HUES48 (cell line): ENCODE measurements at regions not wholly inside any gene's neighbourhood (a gene's known extent, or its start where the extent isn't known, plus 50 kb on each side); places are given as distances from the start of the nearest gene placed in this dataset.

Experiments
- H3K27ac ChIP-seq: one replicate; pipeline ENCODE4 v1.7.0; 2013; ENCODE audit warnings: low read depth, low read length, inconsistent platforms
- H3K27me3 ChIP-seq: 2 replicates; pipeline ENCODE4 v1.6.1; 2013; ENCODE audit warnings: mild to moderate bottlenecking, low read length; ENCODE audit not compliant: control insufficient read depth, insufficient read depth
- H3K36me3 ChIP-seq: 2 replicates; pipeline ENCODE4 v1.6.1; 2013; ENCODE audit warnings: low read length; ENCODE audit not compliant: control insufficient read depth, insufficient read depth
- H3K4me1 ChIP-seq: 2 replicates; pipeline ENCODE4 v1.6.1; 2013; ENCODE audit warnings: mild to moderate bottlenecking, low read length; ENCODE audit not compliant: control insufficient read depth, insufficient read depth
- H3K4me3 ChIP-seq: 2 replicates; pipeline ENCODE4 v1.5.1; 2013; ENCODE audit warnings: mild to moderate bottlenecking, low read depth, low read length
- H3K9ac ChIP-seq: 2 replicates; pipeline ENCODE4 v1.6.1; 2013; ENCODE audit warnings: mild to moderate bottlenecking, low read depth, low read length, moderate library complexity
- H3K9me3 ChIP-seq: 2 replicates; pipeline ENCODE4 v1.6.1; 2013; ENCODE audit warnings: low read length; ENCODE audit not compliant: control insufficient read depth, insufficient read depth

- Histone ChIP-seq H3K9me3 (no peaks in the 10 kb centered on the region), H3K36me3 (no peaks in the 10 kb centered on the region), H3K9ac (no peak overlapping the region), H3K4me1 (peaks cover 18% of the 10 kb centered on the region), H3K4me3 (no peak overlapping the region), H3K27me3 (no peaks in the 10 kb centered on the region), H3K27ac (no peak overlapping the region)
These were observed 89.6 kb upstream of the RIPOR2 start for GRCh38 chr6:25025248-25025918.

- no peak overlapping the region for H3K27ac ChIP-seq
- no peaks in the 10 kb centered on the region for H3K9me3 ChIP-seq
- peaks cover 18% of the 10 kb centered on the region for H3K4me1 ChIP-seq
- no peaks in the 10 kb centered on the region for H3K27me3 ChIP-seq
- H3K4me3 ChIP-seq: no peak overlapping the region
- no peak overlapping the region for H3K9ac ChIP-seq
- no peaks in the 10 kb centered on the region for H3K36me3 ChIP-seq
These were observed 90.2 kb upstream of the RIPOR2 start for GRCh38 chr6:25025919-25026301.

GRCh38 chr6:25026723-25027122, 91.0 kb upstream of the RIPOR2 start:
- Histone ChIP-seq H3K4me3 (no peak overlapping the region), H3K4me1 (peaks cover 18% of the 10 kb centered on the region), H3K9me3 (no peaks in the 10 kb centered on the region), H3K27me3 (no peaks in the 10 kb centered on the region), H3K36me3 (no peaks in the 10 kb centered on the region), H3K27ac (no peak overlapping the region), H3K9ac (no peak overlapping the region)

GRCh38 chr6:25027221-25027916, 91.6 kb upstream of the RIPOR2 start:
- Histone ChIP-seq H3K9ac (no peak overlapping the region), H3K4me3 (no peak overlapping the region)

DNA sequence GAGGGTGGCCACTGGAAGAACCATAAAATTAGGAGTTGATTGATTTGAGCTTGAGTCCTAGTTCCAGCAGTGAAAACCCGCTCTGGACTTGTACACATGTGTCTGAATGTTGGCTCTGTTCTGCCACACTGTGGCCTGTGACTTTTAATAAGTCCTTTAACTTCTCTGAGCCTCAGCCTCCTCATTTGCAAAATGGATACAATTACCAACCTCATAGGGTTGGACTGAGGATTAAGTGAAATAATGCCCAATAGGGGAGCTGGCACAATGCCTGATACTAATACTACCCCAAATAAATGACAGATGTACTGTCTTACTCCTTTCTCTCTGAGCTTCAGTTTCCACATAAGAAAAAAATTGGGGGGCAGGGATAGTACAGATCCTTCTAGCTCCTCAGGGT, 92.6 kb upstream of the RIPOR2 start:
- H3K9ac ChIP-seq: no peak overlapping the region
- H3K4me3 ChIP-seq: no peak overlapping the region
- H3K36me3 ChIP-seq: no peaks in the 10 kb centered on the region
- peaks cover 18% of the 10 kb centered on the region for H3K4me1 ChIP-seq
- no peaks in the 10 kb centered on the region for H3K27me3 ChIP-seq
- no peak overlapping the region for H3K27ac ChIP-seq
- H3K9me3 ChIP-seq: no peaks in the 10 kb centered on the region

More at GRCh38 chr6:25027221-25027916, 91.6 kb upstream of the RIPOR2 start:
- Histone ChIP-seq H3K9me3 (no peaks in the 10 kb centered on the region), H3K36me3 (no peaks in the 10 kb centered on the region), H3K27me3 (no peaks in the 10 kb centered on the region), H3K4me1 (peaks cover 18% of the 10 kb centered on the region), H3K27ac (no peak overlapping the region)

- Histone ChIP-seq H3K4me1 (no peaks in the 10 kb centered on the region), H3K9me3 (no peaks in the 10 kb centered on the region), H3K36me3 (no peaks in the 10 kb centered on the region), H3K4me3 (no peak overlapping the region), H3K27ac (no peak overlapping the region), H3K27me3 (no peaks in the 10 kb centered on the region), H3K9ac (no peak overlapping the region)
These were observed 97.2 kb upstream of the RIPOR2 start for GRCh38 chr6:25032934-25033333.

GRCh38 chr6:25034431-25034921, 98.7 kb upstream of the RIPOR2 start:
- Histone ChIP-seq H3K36me3 (no peaks in the 10 kb centered on the region), H3K9ac (no peak overlapping the region), H3K9me3 (no peaks in the 10 kb centered on the region; the same call in 1 of the 2 replicates), H3K4me1 (no peaks in the 10 kb centered on the region), H3K27ac (no peak overlapping the region), H3K4me3 (no peak overlapping the region), H3K27me3 (no peaks in the 10 kb centered on the region)

- H3K27me3 ChIP-seq: no peaks in the 10 kb centered on the region
- H3K36me3 ChIP-seq: no peaks in the 10 kb centered on the region
- H3K4me3 ChIP-seq: no peak overlapping the region
- H3K27ac ChIP-seq: peak overlapping the region; percentile 39
- H3K4me1 ChIP-seq: no peaks in the 10 kb centered on the region
- H3K9ac ChIP-seq: no peak overlapping the region
- H3K9me3 ChIP-seq: no peaks in the 10 kb centered on the region; the same call in 1 of the 2 replicates
These were observed 99.4 kb upstream of the RIPOR2 start for GRCh38 chr6:25035174-25035511.

GRCh38 chr6:25035512-25036435, 100.0 kb upstream of the RIPOR2 start:
- no peaks in the 10 kb centered on the region for H3K4me1 ChIP-seq
- no peak overlapping the region for H3K4me3 ChIP-seq
- H3K27ac ChIP-seq: peak overlapping the region; percentile 39
- no peaks in the 10 kb centered on the region for H3K36me3 ChIP-seq
- H3K27me3 ChIP-seq: no peaks in the 10 kb centered on the region
- H3K9ac ChIP-seq: no peak overlapping the region
- no peaks in the 10 kb centered on the region; the same call in 1 of the 2 replicates for H3K9me3 ChIP-seq

- Histone ChIP-seq H3K27me3 (no peaks in the 10 kb centered on the region), H3K9me3 (no peaks in the 10 kb centered on the region; the same call in 1 of the 2 replicates), H3K4me3 (no peak overlapping the region), H3K9ac (no peak overlapping the region), H3K4me1 (no peaks in the 10 kb centered on the region), H3K36me3 (no peaks in the 10 kb centered on the region), H3K27ac (no peak overlapping the region)
These were observed 100.7 kb upstream of the RIPOR2 start for GRCh38 chr6:25036461-25036860.
